CD4-positive, CD25-positive, alpha-beta regulatory T cell (primary cell): ENCODE measurements at regions not wholly inside any gene's neighbourhood (a gene's known extent, or its start where the extent isn't known, plus 50 kb on each side); places are given as distances from the start of the nearest gene placed in this dataset.
"Not testable (repeated sequence)": the region's sequence is repeated elsewhere in the genome, so short reads cannot be mapped to it uniquely, and the experiment has no call there.

Source experiments
- ATAC-seq, 2 donors: fragments of 150-1000 bp; cut with Tn5 transposase; one replicate each; pipeline ENCODE4 v1.10.0; 2021; ENCODE audit warnings: low read depth in 2 of 2, moderate number of reproducible peaks in 2 of 2, moderate library complexity in 1 of 2
- DNase-seq, 3 donors: peaks; one replicate each; pipeline versions ENCODE4 v3.0.0 to v3.0.0-alpha.2; 2012 to 2022; ENCODE audit warnings: mixed read lengths in 1 of 3
- H3K27ac ChIP-seq: one replicate; pipeline ENCODE4 v1.7.0; 2013; ENCODE audit warnings: mild to moderate bottlenecking, low read length; ENCODE audit not compliant: insufficient read depth, poor library complexity, severe bottlenecking
- H3K27me3 ChIP-seq: one replicate; pipeline ENCODE4 v1.7.0; 2013; ENCODE audit warnings: low read length; ENCODE audit not compliant: control insufficient read depth, insufficient read depth
- H3K36me3 ChIP-seq: one replicate; pipeline ENCODE4 v1.7.0; 2013; ENCODE audit warnings: mild to moderate bottlenecking, low read length, moderate library complexity; ENCODE audit not compliant: control insufficient read depth, insufficient read depth
- H3K4me1 ChIP-seq: 2 replicates; pipeline ENCODE4 v1.7.0; 2013; ENCODE audit warnings: mild to moderate bottlenecking, low read length; ENCODE audit not compliant: insufficient read depth, control insufficient read depth, poor library complexity, severe bottlenecking
- H3K4me3 ChIP-seq: one replicate; pipeline ENCODE4 v1.7.0; 2013; ENCODE audit warnings: low read depth, mild to moderate bottlenecking, low read length, moderate library complexity
- H3K9me3 ChIP-seq, 2 experiments: 1 replicate in 1 of 2; 2 replicates in 1 of 2; pipeline ENCODE4 v1.7.0; 2013; ENCODE audit warnings: low read length in 2 of 2, mild to moderate bottlenecking in 1 of 2, moderate library complexity in 1 of 2; ENCODE audit not compliant: control insufficient read depth in 2 of 2
- H3K27ac Mint-ChIP-seq, 3 donors: one replicate each; pipeline ENCODE4 v1.8.0; 2020 to 2022; ENCODE audit warnings: mild to moderate bottlenecking in 3 of 3, mixed read lengths in 3 of 3, moderate library complexity in 2 of 3
- H3K27me3 Mint-ChIP-seq: one replicate; pipeline ENCODE4 v1.8.0; 2022; ENCODE audit warnings: mild to moderate bottlenecking, mixed read lengths
- H3K36me3 Mint-ChIP-seq: one replicate; pipeline ENCODE4 v1.8.0; 2020; ENCODE audit warnings: mixed read lengths
- H3K4me1 Mint-ChIP-seq, 4 donors: one replicate each; pipeline ENCODE4 v1.8.0; 2020 to 2022; ENCODE audit warnings: mixed read lengths in 4 of 4, mild to moderate bottlenecking in 1 of 4
- H3K4me3 Mint-ChIP-seq, 4 donors: one replicate each; pipeline ENCODE4 v1.8.0; 2020 to 2022; ENCODE audit warnings: mild to moderate bottlenecking in 4 of 4, mixed read lengths in 4 of 4, moderate library complexity in 3 of 4
- H3K9me3 Mint-ChIP-seq, 7 donors: one replicate each; pipeline ENCODE4 v1.8.0; 2020 to 2022; ENCODE audit warnings: mixed read lengths in 7 of 7, mild to moderate bottlenecking in 3 of 7, moderate library complexity in 2 of 7

GRCh38 chr9:30103647-30104394 is 2280.6 kb upstream of the ACO1 start:
- Mint-ChIP-seq H3K27ac (no peak overlapping the region), H3K4me3 (no peak overlapping the region), H3K9me3 (peaks cover 0 to 7% (median 6%) of the 10 kb centered on the region in 7 donors), H3K4me1 (no peaks in the 10 kb centered on the region), H3K36me3 (no peaks in the 10 kb centered on the region), H3K27me3 (no peaks in the 10 kb centered on the region)
- no peak overlapping the region for H3K27ac ChIP-seq
- H3K4me3 ChIP-seq: no peak overlapping the region
- no peaks in the 10 kb centered on the region for H3K9me3 ChIP-seq
- DNase-seq (no peak), ATAC-seq (no peak)
- no peaks in the 10 kb centered on the region for H3K4me1 ChIP-seq
- no peaks in the 10 kb centered on the region for H3K27me3 ChIP-seq
- no peaks in the 10 kb centered on the region for H3K36me3 ChIP-seq

GRCh38 chr9:30107134-30107533 is 2277.3 kb upstream of the ACO1 start:
- not testable (repeated sequence) for H3K27me3 ChIP-seq, H3K27ac Mint-ChIP-seq, H3K4me3 ChIP-seq, H3K36me3 Mint-ChIP-seq, DNase-seq, H3K4me1 Mint-ChIP-seq, H3K4me3 Mint-ChIP-seq, H3K36me3 ChIP-seq, H3K9me3 ChIP-seq, ATAC-seq, H3K27ac ChIP-seq, H3K4me1 ChIP-seq, H3K9me3 Mint-ChIP-seq, H3K27me3 Mint-ChIP-seq

GRCh38 chr9:30116673-30117217 is 2267.7 kb upstream of the ACO1 start:
- no peaks in the 10 kb centered on the region for H3K36me3 ChIP-seq
- no peaks in the 10 kb centered on the region for H3K9me3 ChIP-seq
- no peak overlapping the region for H3K27ac Mint-ChIP-seq
- H3K27ac ChIP-seq: no peak overlapping the region
- no peaks in the 10 kb centered on the region for H3K36me3 Mint-ChIP-seq
- DNase-seq: no peak
- no peaks in the 10 kb centered on the region for H3K4me1 ChIP-seq
- no peaks in the 10 kb centered on the region for H3K4me1 Mint-ChIP-seq
- H3K27me3 Mint-ChIP-seq: no peaks in the 10 kb centered on the region
- peaks cover 0 to 5% (median 1%) of the 10 kb centered on the region in 7 donors for H3K9me3 Mint-ChIP-seq
- ATAC-seq: no peak
- no peak overlapping the region for H3K4me3 ChIP-seq
- H3K27me3 ChIP-seq: no peaks in the 10 kb centered on the region
- no peak overlapping the region for H3K4me3 Mint-ChIP-seq

GRCh38 chr9:30120666-30121065 is 2263.8 kb upstream of the ACO1 start:
- peaks cover 0 to 3% (median 0%) of the 10 kb centered on the region in 7 donors for H3K9me3 Mint-ChIP-seq
- no peak overlapping the region for H3K27ac Mint-ChIP-seq
- Histone ChIP-seq H3K9me3 (no peaks in the 10 kb centered on the region), H3K4me1 (no peaks in the 10 kb centered on the region), H3K36me3 (no peaks in the 10 kb centered on the region), H3K27me3 (no peaks in the 10 kb centered on the region), H3K4me3 (no peak overlapping the region), H3K27ac (no peak overlapping the region)
- H3K4me1 Mint-ChIP-seq: no peaks in the 10 kb centered on the region
- DNase-seq: no peak
- ATAC-seq: no peak
- H3K36me3 Mint-ChIP-seq: no peaks in the 10 kb centered on the region
- no peak overlapping the region for H3K4me3 Mint-ChIP-seq
- no peaks in the 10 kb centered on the region for H3K27me3 Mint-ChIP-seq

DNA sequence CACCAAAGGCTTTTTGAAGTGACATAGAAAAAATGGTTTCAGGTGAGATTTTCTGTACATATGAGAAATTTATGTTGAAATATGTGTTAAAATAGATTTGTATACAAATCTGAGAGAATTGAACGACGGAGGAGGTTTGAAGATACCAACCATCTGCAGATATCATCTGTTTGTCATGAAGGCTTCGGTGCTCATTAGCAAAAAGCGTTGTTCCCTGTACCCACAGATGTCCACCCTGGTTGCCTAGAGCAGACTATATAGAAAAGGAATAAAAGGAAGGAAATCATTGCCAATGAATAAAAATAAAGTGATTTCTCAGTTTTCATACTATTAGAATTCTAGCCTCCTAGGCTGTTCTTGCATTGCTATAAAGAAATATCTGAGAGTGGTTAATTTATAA is 2262.8 kb upstream of the ACO1 start:
- Mint-ChIP-seq H3K27ac (no peak overlapping the region), H3K4me1 (no peaks in the 10 kb centered on the region), H3K27me3 (no peaks in the 10 kb centered on the region), H3K9me3 (peaks cover 0 to 3% (median 0%) of the 10 kb centered on the region in 7 donors), H3K36me3 (no peaks in the 10 kb centered on the region), H3K4me3 (no peak overlapping the region)
- Histone ChIP-seq H3K36me3 (no peaks in the 10 kb centered on the region), H3K4me1 (no peaks in the 10 kb centered on the region), H3K4me3 (no peak overlapping the region), H3K9me3 (no peaks in the 10 kb centered on the region), H3K27me3 (no peaks in the 10 kb centered on the region), H3K27ac (no peak overlapping the region)
- DNase-seq (no peak), ATAC-seq (no peak)

GRCh38 chr9:30125881-30126280 is 2258.6 kb upstream of the ACO1 start:
- Mint-ChIP-seq H3K27me3 (no peaks in the 10 kb centered on the region), H3K36me3 (no peaks in the 10 kb centered on the region), H3K4me3 (no peak overlapping the region), H3K4me1 (no peaks in the 10 kb centered on the region), H3K27ac (no peak overlapping the region), H3K9me3 (peaks cover 0 to 8% (median 1%) of the 10 kb centered on the region in 7 donors)
- no peak for ATAC-seq
- no peaks in the 10 kb centered on the region for H3K27me3 ChIP-seq
- no peaks in the 10 kb centered on the region for H3K36me3 ChIP-seq
- no peaks in the 10 kb centered on the region for H3K4me1 ChIP-seq
- no peak overlapping the region for H3K27ac ChIP-seq
- no peaks in the 10 kb centered on the region for H3K9me3 ChIP-seq
- DNase-seq: no peak
- H3K4me3 ChIP-seq: no peak overlapping the region

GRCh38 chr9:30127371-30127770 is 2257.1 kb upstream of the ACO1 start:
- Mint-ChIP-seq H3K9me3 (peaks cover 0 to 8% (median 1%) of the 10 kb centered on the region in 7 donors), H3K27ac (no peak overlapping the region), H3K4me1 (no peaks in the 10 kb centered on the region), H3K36me3 (no peaks in the 10 kb centered on the region), H3K27me3 (no peaks in the 10 kb centered on the region), H3K4me3 (no peak overlapping the region)
- Histone ChIP-seq H3K4me1 (no peaks in the 10 kb centered on the region), H3K36me3 (no peaks in the 10 kb centered on the region), H3K27me3 (no peaks in the 10 kb centered on the region), H3K27ac (no peak overlapping the region), H3K9me3 (no peaks in the 10 kb centered on the region), H3K4me3 (no peak overlapping the region)
- DNase-seq (no peak), ATAC-seq (no peak)

DNA sequence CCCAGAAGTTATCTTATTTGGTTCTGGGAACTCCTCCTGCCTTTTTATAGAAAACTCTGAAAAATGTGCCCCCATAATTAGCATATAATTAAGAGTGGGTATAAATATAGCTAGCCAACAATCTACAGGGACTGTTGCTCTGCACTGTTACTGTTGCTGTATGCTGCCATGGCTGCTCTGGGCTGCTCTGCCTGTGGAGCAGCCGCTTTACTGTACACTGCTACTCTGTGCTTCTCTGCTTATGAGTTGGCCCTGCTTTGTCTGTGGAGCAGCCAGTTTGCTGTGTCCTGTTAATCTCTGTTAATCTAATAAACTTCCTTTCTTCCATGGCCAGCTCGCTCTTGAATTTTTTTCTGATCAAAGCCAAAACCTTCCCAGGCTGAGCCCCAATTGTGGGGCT is 2244.0 kb upstream of the ACO1 start:
- no peak overlapping the region for H3K4me3 ChIP-seq
- no peak overlapping the region for H3K27ac ChIP-seq
- Mint-ChIP-seq H3K4me1 (no peaks in the 10 kb centered on the region), H3K27ac (no peak overlapping the region), H3K36me3 (no peaks in the 10 kb centered on the region), H3K9me3 (peaks cover 0 to 13% (median 2%) of the 10 kb centered on the region in 7 donors), H3K4me3 (no peak overlapping the region), H3K27me3 (no peaks in the 10 kb centered on the region)
- H3K9me3 ChIP-seq: peaks cover 2 to 4% of the 10 kb centered on the region in 2 experiments
- no peaks in the 10 kb centered on the region for H3K36me3 ChIP-seq
- no peaks in the 10 kb centered on the region for H3K27me3 ChIP-seq
- DNase-seq (no peak), ATAC-seq (no peak)
- no peaks in the 10 kb centered on the region for H3K4me1 ChIP-seq
